ENCODE measurements at regions not wholly inside any gene's neighbourhood (a gene's known extent, or its start where the extent isn't known, plus 50 kb on each side); places are given as distances from the start of the nearest gene placed in this dataset.

GRCh38 chr12:45547822-45548221, 181.7 kb upstream of the ARID2 start:
- no peak for TF ChIP-seq CTCF (IDR thresholded peaks at IDR 0.05; ENCODE audit: insufficient read depth, low read length, missing control alignments)
- ChIA-PET POLR2A (interaction anchor here (0.9 kb wide), 1 partner anchor 179 kb away, joined by 3 read pairs; no protein-coding TSS in a partner anchor), CTCF (interaction anchor here (1.2 to 1.7 kb wide), 3 partner anchors 9 to 198 kb away, joined by 3 to 17 read pairs (median 4); no protein-coding TSS in a partner anchor)
- no peak for DNase-seq (ENCODE audit: low read depth, low spot score)
- H3K4me3 ChIP-seq (ENCODE audit: low read depth, low read length), result no peak overlapping the region

- CTCF ChIA-PET, result interaction anchor here (1.2 to 1.7 kb wide), 3 partner anchors 9 to 198 kb away, joined by 3 to 17 read pairs (median 4); no protein-coding TSS in a partner anchor
- no peak for TF ChIP-seq CTCF (IDR thresholded peaks at IDR 0.05; ENCODE audit: insufficient read depth, low read length, missing control alignments)
- DNase-seq (ENCODE audit: low read depth, low spot score), result no peak
- POLR2A ChIA-PET, result interaction anchor here (0.9 kb wide), 1 partner anchor 178 kb away, joined by 3 read pairs; no protein-coding TSS in a partner anchor
- no peak overlapping the region for H3K4me3 ChIP-seq (ENCODE audit: low read depth, low read length)
These were observed 181.1 kb upstream of the ARID2 start for GRCh38 chr12:45548426-45548825.

GRCh38 chr12:45549337-45549902, 180.1 kb upstream of the ARID2 start:
- POLR2A ChIA-PET, result no interaction called here
- DNase-seq (ENCODE audit: low read depth, low spot score), result no peak
- CTCF ChIA-PET, result interaction anchor here (1.3 kb wide), 1 partner anchor 367 kb away, joined by 3 read pairs; no protein-coding TSS in a partner anchor
- TF ChIP-seq CTCF (IDR thresholded peaks at IDR 0.05; ENCODE audit: insufficient read depth, low read length, missing control alignments), result no peak
- H3K4me3 ChIP-seq (ENCODE audit: low read depth, low read length), result no peak overlapping the region

- POLR2A ChIA-PET, result no interaction called here
These were observed 176.3 kb upstream of the ARID2 start for GRCh38 chr12:45553204-45553603.

GRCh38 chr12:45557016-45557415, 172.5 kb upstream of the ARID2 start:
- no peak for TF ChIP-seq CTCF (IDR thresholded peaks at IDR 0.05; ENCODE audit: insufficient read depth, low read length, missing control alignments)
- POLR2A ChIA-PET, result no interaction called here
- CTCF ChIA-PET, result interaction anchor here (1.6 kb wide), 2 partner anchors 9 to 13 kb away, joined by 3 to 4 read pairs; no protein-coding TSS in a partner anchor
- DNase-seq (ENCODE audit: low read depth, low spot score), result no peak
- no peak overlapping the region for H3K4me3 ChIP-seq (ENCODE audit: low read depth, low read length)

More at GRCh38 chr12:45553204-45553603, 176.3 kb upstream of the ARID2 start:
- no peak for DNase-seq (ENCODE audit: low read depth, low spot score)
- no peak for TF ChIP-seq CTCF (IDR thresholded peaks at IDR 0.05; ENCODE audit: insufficient read depth, low read length, missing control alignments)
- no peak overlapping the region for H3K4me3 ChIP-seq (ENCODE audit: low read depth, low read length)
- CTCF ChIA-PET, result interaction anchor here (1.2 kb wide), 1 partner anchor 9 kb away, joined by 3 read pairs; no protein-coding TSS in a partner anchor

GRCh38 chr12:45558353-45558752, 171.2 kb upstream of the ARID2 start:
- ChIA-PET CTCF (interaction anchor here (0.7 kb wide), 2 partner anchors 14 to 15 kb away, joined by 3 to 4 read pairs; no protein-coding TSS in a partner anchor), POLR2A (no interaction called here)
- no peak for DNase-seq (ENCODE audit: low read depth, low spot score)
- TF ChIP-seq CTCF (IDR thresholded peaks at IDR 0.05; ENCODE audit: insufficient read depth, low read length, missing control alignments), result no peak
- H3K4me3 ChIP-seq (ENCODE audit: low read depth, low read length), result no peak overlapping the region
